ENCODE measurements at regions not wholly inside any gene's neighbourhood (a gene's known extent, or its start where the extent isn't known, plus 50 kb on each side); places are given as distances from the start of the nearest gene placed in this dataset.

DNA sequence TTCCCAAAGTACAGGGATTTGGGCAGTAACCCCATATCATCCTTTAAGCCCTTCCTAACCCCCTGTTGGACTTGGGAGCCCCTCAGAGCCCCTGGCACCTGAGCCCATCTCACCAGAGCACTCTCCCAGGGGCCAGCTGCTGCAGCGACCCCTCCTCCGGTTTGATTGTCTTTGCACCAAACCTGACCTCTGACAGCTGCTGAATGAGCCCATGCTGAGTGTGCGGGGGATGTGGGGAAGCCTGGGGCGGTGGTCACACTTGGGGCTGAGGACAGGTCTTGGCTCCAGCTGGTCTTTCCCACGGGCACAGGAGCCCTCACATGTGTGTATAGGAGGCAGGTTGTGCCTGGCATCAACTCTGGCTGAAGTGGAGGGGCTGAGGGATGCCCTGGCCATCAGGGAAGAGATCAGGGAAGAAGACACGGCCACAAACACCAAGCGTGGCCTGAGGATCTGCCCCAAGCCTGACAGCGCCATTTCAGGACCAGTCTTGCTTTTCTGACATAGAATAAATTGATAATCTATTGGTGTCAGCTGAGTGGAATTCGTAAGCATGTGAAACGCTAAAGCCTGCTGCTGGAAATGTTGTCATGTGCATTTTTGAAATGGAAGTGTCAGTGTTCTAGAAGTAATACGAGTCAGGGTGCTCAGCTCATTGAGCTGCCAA lies 102.4 kb downstream of the ACKR3 start:
- no peak for DNase-seq (ENCODE audit: extremely low read depth, low read depth, low spot score)

DNA sequence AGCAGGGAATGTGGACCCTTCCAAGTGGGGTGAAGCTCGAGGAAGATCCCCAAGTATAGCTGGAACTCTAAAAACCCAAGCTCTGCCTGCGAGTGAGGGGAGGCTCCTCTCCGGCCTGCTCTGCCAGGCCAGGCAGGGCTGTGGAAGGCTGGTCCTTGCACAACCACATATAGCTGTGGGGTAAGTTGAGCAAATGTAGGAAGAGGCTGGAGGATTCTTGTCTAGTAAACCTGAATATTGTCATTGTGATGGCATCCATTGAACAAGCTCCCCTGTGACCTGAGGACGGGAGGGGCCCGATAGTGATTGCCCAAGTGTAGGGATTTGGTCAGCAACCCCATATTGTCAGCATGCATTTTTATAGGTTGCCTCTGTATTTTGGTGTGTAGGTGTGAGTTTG lies 103.0 kb downstream of the ACKR3 start:
- no peak for DNase-seq (ENCODE audit: extremely low read depth, low read depth, low spot score)

DNA sequence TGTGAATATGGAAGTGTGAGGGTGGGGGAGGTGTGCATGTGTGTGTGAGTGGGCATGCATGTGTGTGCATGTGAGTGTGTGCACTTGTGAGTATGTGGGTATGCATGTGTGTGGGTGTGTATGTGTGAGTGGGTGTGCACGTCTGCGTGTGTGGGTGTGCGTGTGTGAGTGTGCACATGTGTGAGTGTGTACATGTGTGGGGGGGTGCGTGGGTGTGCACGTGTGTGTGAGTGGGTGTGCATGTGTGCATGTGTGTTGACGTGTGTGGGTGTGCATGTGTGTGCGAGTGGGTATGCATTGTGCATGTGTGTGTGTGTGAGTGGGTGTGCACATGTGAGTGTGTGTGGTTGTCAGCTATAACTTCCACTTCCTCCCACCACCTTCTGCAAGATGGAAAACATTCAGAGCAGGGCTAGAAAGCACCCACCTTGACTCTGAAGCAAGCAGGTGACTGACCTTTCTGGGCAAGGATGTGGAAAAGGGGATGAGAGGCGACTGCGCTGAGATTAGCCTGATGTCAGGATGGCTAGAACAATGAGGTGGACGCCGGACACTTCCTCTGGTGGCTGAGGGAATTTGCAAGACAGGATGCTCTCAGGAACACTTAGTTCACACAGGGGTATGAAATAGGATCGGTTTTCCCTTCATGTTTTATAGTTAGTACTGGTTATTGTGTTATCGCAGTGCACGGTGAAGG lies 103.6 kb downstream of the ACKR3 start:
- DNase-seq (ENCODE audit: extremely low read depth, low read depth, low spot score): no peak

DNA sequence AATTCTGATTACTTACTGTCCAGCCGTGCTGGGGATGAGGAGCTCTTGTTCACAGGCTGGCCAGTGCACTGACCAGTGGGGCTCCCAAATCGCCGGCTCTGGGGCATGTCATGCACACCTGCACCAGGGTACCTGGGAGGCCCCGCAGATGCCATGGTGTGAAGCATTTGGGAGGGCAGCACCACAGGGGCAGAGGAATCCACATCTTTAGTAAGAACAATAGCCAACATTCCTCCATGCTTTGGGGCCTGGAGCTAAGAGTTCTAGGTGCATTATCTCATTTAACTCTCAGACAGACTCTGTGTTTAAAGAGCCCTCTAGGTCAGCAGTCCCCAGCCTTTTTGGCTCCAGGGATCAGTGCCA lies 104.2 kb downstream of the ACKR3 start:
- DNase-seq (ENCODE audit: extremely low read depth, low read depth, low spot score): no peak

DNA sequence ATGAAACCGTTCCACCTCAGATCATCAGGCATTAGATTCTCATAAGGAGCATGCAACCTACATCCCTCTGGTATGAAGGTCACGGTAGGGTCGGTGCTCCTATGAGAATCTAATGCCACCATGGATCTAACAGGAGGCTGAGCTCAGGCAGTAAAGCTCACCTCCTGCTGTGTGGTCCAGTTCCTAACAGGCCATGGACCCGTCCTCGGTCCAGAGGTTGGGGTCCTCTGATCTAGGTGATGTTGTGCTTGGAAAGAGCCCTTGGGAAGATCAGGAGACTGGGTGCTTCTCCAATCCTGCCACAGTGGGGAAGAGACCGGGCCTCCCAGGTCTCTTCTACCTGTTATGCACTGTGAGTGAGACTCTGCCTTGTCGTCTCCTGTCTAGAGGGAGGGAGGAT lies 104.6 kb downstream of the ACKR3 start:
- no peak for DNase-seq (ENCODE audit: extremely low read depth, low read depth, low spot score)

DNA sequence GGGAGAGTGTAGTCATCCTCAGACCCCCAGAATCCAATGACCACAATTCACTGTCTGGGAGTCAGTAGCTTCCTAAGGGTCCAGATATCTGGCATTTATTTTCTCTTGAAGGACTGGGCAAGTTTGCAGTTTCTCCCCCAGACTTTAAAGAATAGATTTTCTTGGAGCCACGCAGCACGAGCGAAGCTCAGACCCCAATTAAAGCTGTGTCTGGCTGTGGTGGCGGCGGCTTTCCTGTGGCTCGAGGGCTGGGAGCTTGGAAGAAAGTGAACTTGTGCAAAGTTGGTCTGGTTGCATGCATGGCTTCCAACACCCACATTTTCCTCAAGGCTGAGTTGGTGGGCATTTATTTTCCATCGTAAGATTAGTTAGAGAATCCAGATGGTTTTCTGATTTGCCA lies 105.0 kb downstream of the ACKR3 start:
- no peak for DNase-seq (ENCODE audit: extremely low read depth, low read depth, low spot score)

DNA sequence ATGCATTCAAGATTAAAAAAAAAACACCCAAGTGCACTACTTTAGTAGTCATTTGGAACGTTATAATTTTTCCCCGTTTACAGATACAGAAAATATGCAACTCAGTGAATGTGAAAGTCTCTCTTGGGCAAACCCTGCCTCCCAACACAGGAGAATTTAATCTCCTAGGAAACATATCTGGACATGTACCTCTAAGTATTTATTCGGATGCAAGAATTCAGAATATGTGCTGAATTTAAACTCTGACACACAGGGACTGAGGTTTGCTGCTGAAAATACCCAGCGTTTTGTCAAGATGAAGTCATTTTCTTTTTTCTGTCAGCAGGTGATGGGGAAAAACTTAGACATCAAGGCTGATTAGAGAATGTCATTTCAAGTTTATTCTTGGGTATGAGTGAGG lies 105.4 kb downstream of the ACKR3 start:
- no peak for DNase-seq (ENCODE audit: extremely low read depth, low read depth, low spot score)

DNA sequence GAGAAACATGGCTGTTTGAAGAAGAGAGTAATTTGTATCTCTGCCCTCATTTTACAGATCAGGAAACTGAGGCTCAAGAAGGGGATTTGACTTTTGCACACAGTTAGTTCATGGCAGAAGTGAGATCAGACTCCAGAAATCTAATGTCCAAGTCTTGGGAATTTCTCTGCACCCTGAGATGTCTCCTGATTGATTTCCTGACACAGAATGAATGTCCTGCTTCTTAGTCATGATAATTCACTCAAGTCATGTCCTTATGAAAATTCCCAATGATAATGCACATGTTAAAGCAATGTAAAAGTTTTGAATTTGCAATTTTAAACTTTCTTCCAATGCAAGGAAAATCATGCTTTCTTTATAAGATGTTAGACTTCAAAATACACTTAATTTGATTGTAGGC lies 105.9 kb downstream of the ACKR3 start:
- DNase-seq (ENCODE audit: extremely low read depth, low read depth, low spot score): no peak

DNA sequence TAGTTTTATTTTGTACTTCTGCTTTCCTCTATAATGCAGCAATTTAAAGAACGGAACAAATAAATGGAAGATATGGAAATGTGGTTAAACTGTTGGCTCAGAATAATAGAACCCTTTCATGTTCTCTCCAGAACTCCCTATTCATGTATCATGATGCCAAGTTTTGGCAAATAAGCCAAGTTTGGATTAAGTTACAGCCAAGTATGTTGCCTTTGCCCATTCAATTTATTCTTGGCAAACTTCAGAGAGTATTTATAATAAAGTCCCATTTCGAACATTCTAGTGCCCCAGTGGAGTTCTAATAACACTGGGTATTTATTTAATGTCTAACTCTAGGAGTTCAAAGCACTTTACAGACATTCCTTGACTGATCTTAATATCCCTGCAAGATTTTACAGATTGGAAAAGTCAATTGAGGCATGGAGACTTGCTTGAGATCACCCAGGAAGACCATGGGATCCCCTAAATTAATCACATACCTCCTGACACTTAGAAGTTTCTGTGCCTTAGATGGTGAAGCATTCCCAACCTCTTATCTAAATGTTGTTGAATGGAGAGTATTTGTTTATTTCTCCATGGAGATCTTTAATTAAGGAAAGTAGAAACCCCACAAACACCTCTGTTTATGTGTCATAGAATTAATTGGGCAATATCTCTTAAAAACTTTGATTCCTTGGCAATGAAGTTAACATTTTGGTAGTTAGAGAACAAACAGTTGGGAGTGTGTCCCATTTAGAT lies 106.7 kb downstream of the ACKR3 start:
- DNase-seq (ENCODE audit: extremely low read depth, low read depth, low spot score): no peak

DNA sequence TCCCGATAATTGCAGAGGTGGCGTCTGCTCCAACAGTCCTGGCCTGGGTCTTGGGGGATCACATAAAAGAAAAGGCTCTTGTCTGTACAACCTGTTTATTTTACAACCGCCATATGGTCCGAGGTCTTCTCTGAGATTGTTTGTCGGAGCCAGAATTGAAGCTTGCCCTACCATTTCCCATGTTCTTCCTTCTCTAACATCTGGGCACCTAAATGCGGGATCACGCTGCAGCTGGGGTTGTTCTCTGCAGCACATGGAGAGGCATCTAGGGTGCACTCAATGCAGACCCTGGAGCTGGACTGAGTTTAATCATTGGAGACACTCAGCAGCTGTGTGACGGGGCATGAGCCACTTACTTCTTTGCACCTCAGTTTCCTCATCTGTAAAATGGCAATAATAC lies 107.7 kb downstream of the ACKR3 start:
- DNase-seq (ENCODE audit: extremely low read depth, low read depth, low spot score): no peak

DNA sequence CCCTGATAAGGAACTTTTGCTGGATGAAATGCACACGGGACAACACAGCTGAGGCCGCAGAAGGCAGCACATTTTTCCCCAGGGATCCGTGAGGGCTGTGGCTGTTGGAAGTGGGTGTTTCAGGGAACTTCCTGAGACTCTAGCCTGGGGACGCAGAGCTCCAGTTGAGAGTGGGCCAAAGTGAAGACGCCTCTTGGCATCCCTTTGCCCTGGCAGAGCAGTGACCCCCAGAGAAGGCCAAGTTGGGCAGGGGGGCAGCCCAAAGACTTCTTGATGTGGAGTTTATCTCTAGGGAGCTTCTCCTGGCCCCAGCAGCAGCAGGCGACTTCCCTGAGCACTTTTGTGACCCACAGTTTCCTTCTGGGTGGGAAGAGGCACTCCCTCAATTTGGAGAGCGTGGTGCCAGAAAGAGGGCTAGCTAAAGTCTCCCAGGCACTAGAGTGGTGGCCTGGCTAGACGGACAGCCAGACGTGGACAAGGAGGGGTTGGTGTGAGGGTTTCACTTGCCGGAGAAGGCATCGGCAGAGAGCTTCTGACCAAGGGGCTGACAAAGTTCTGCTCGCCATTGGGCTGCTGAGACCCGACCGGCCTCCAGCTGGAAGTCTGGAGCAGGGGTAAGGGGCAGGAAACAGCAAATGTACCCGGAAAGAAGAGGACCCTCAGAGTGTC lies 108.8 kb downstream of the ACKR3 start:
- DNase-seq (ENCODE audit: extremely low read depth, low read depth, low spot score): no peak

DNA sequence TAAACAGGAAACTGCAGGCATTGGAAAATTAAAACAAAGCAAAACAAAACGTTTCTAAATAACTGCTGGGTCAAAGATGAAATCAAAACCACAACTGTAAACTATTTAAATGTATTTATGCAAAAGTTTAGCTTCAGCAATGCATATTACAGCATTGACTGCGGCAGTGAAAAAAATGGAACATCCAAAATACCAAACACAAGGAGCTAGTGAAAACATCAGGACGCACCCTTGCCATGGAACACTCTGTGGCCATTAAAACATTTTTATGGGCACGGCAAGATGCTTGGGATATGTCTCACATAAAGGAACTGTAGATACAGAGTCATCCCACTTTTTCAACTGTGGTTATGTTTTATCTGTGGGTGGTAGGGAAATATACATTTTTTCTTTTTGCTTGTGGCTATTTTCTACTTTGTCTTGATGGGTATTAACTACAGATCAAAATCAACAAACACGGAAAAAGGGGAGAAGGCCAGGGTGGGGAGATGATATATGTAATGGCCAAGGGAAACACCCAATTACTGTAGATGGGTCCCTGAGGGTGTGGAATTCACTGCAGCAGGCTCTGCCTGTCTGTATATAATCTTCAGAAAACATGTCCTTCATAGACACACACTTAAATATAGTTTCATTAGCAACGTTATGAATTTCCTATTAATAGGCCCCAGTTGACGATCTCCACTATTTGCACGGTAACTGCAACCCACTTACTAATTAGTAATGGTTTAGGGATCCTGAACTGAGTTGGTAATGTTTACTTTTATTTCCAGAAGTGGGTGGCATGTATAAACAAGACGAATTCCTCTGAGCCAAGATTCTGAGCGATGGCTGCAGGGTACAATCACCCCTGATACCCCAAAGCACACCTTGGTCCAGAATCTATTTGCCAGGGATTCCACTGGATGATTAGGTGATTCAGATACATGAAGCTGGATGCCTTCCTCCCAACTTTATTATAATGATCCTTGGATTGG lies 110.5 kb downstream of the ACKR3 start:
- DNase-seq (ENCODE audit: extremely low read depth, low read depth, low spot score): no peak

DNA sequence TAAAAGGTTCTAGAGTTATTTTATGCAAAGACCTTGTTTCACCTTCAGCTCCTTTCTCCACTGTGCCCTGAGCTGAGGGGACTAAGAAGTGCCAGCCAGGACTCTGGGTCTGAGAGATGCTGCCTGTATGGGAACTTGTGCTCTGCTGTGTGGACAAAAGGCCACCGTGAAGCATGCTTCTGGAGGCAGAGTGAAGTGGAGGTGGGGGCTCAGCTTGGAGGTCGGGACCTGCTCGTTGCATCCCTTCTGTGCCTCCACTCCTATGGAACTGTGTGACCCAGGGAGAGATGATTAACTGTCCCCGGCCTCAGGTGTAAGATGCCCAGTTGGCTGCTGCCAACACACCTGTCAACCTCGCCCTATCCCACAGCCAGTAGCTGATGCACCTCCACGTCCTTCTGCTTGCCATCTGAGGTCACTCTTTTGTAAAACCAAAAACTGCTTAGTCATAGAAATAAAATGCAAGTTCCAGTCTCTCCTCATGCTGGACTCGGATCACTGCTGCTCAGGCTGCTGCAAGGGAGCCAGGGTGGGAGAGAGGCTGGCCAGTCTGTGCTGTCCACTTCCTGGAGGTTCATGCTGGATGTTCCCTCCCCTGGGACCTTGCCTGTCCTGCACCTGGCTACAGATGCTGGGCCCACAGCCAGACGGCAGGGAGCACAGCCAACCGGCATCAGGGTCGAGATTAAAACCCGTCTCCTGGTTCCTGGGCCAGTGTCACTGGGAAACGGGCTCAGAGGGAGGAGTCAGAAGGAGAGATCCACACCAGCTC lies 113.2 kb downstream of the ACKR3 start:
- no peak for DNase-seq (ENCODE audit: extremely low read depth, low read depth, low spot score)

DNA sequence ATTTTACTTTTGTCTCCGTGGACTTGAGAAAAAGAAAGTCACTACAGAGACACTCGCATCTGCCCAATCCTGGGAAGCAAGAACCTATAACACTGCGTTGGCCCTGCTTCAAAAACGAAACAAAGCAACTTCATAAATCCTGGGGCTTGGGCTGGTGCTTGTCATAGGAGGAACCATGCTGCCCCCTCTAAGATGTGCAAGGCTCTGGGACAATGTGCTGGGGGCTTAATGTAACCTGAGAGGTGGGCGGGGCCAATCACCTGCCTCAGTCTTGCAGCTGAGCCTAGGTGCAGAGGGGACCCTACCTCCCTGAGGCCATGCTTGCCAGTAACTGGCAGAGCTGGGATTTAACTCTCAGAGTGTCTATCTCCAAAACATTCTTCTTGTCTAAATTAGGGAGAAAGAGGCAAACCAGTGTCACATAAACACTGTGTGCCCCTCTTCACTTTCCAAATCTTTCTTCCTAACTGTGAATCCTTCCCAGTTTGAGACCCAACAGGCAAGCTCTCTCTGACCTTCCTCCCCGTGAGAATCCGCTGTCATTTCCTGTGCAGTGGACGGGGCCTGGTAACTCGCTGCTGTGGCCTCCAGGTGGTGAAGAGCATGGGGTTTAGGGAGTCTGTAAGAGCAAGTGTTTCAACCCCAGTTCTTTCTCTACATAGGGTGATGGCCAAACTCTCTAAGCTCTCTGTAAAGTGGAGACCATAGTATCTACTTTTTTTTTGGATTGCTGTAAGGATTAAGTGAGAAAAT lies 115.1 kb downstream of the ACKR3 start:
- DNase-seq (ENCODE audit: extremely low read depth, low read depth, low spot score): no peak

DNA sequence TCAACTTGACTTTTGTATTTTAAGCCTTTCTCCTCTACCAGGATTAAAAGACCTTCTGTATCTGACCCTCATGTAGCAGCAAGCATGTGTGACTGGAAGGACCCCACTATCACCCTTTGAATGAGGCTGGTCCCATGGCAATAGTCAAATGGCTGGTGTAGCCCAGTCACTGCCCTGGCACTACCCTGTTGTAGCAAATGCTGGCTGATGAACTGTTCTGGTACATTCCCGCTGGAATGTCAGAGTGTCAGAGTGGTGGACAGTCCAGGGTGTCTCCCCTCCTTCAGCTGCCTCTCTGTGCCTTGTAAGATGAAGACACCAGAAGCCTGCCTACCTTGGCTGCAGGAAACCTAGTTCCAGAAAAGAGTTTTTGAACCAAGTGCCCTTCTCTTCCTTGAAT lies 115.7 kb downstream of the ACKR3 start:
- DNase-seq (ENCODE audit: extremely low read depth, low read depth, low spot score): no peak

DNA sequence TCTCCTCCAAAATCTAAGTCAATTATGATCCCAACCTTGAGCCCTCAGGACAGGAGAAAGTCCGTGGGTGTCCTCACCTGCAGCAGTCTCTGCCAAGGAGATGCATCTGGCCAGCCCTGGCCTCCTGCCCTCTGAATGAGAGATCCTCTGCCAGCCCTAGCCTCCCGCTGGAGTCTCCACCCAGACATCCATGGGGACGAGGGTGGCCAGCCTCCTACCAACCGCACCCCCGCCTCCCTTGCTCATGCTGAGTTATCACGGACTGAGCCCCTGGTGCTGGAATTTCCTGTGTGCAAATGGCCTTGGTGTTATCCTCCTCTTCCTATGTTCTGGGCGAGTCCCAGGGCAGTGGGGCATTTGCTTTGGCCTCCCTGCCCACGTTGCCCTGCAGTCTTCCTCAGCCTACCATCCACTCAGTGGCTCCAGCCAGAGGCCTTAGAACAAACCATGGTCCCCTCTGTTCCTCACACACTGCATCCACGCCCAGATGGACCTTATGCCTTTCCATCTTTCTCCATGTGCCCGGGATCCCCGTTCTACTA lies 116.4 kb downstream of the ACKR3 start:
- no peak for DNase-seq (ENCODE audit: extremely low read depth, low read depth, low spot score)

DNA sequence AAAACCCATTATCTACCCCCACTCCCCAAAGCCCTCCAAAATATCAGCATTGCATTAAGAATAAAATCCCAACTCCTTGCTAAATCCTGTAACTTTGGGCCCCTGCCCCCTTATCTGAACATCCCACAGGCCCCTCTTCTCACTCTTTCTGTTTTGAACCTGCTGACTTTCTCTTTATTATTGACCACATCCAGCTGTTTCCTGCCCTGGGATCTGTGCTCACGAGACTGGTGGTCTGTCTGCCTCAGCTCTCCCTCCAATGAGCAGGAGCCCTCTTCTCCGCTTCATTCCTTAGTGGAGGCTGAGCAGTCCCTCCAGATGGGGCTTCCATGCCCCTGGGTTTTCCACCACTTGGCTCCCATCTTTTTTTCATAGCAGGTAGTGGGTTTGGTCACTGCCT lies 116.9 kb downstream of the ACKR3 start:
- DNase-seq (ENCODE audit: extremely low read depth, low read depth, low spot score): no peak

DNA sequence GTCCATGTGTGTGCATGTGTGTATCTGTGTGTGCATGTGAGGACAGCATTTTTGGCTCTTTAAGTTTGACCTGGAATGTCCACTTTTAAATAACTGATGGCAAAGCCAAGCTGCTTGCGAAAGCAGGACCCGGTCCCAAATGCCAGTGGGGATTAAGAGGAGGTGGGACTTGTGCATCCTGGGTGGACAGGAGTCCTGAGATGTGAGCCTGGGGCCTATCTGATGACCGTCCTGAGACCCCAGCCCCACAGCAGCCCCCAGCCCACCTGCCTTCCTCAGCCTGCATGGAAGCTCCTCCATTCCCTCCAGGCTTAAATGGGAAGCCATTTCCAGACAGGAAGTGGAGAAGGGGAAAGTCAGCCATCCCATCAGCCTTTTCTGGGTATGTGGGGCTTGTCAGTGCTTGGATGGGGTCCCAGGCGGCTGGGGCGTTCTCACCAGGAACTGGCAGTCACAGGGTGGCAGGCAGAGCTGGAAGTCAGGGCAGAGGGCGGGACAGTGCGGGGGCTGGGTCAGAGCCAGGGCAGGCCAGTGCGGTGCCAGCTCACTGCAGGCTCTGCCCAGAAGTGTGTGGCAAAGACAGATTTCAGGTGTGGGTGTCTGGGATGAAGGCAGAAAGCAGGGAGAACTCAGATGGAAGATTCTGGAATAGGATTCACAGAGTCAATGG lies 117.8 kb downstream of the ACKR3 start:
- DNase-seq (ENCODE audit: extremely low read depth, low read depth, low spot score): no peak

Data from glomerular endothelial cell (primary cell).